GM13977 (cell line): ENCODE measurements at regions not wholly inside any gene's neighbourhood (a gene's known extent, or its start where the extent isn't known, plus 50 kb on each side); places are given as distances from the start of the nearest gene placed in this dataset.

Experiments used
- DNase-seq: peaks from one replicate; pipeline ENCODE4 v3.0.0; 2012; ENCODE audit warnings: low spot score
- CTCF ChIP-seq: IDR thresholded peaks from 2 replicates; pipeline ENCODE4 v1.5.1; 2012; ENCODE audit warnings: mild to moderate bottlenecking, control low read depth; ENCODE audit not compliant: insufficient read depth; ENCODE audit errors: extremely low read depth, missing control alignments
- in situ Hi-C: fragments of 300-500 bp; cut with MboI; formaldehyde crosslinking; loops from one replicate; pipeline ENCODE4 v1.12.0; 2022; ENCODE audit warnings: low sequenced_read_pairs, low pct_unique_long_range_greater_than_20kb, mixed read lengths, inconsistent platforms; ENCODE audit not compliant: unreplicated experiment

- DNase-seq: no peak
- TF ChIP-seq CTCF: no peak
- in situ Hi-C loops: no loop called here
Measured at GRCh38 chr14:98323836-98324235, 948.2 kb downstream of the BCL11B start.

- DNase-seq: no peak
- no peak for TF ChIP-seq CTCF
- in situ Hi-C loops: no loop called here
Measured at GRCh38 chr14:98325761-98326160, 946.2 kb downstream of the BCL11B start.

GRCh38 chr14:98328496-98328895, 943.5 kb downstream of the BCL11B start:
- in situ Hi-C loops: no loop called here
- TF ChIP-seq CTCF: no peak
- DNase-seq: no peak

GRCh38 chr14:98334186-98334585, 937.8 kb downstream of the BCL11B start:
- no peak for DNase-seq
- in situ Hi-C loops: no loop called here
- TF ChIP-seq CTCF: no peak

GRCh38 chr14:98341211-98341610, 930.8 kb downstream of the BCL11B start:
- in situ Hi-C loops: no loop called here
- no peak for DNase-seq
- no peak for TF ChIP-seq CTCF

GRCh38 chr14:98345161-98345560, 926.8 kb downstream of the BCL11B start:
- no peak for DNase-seq
- in situ Hi-C loops: no loop called here
- no peak for TF ChIP-seq CTCF

GRCh38 chr14:98347686-98348085, 924.3 kb downstream of the BCL11B start:
- no peak for DNase-seq
- in situ Hi-C loops: no loop called here
- TF ChIP-seq CTCF: no peak
